MV-4-11 (cell line): ENCODE measurements at regions not wholly inside any gene's neighbourhood (a gene's known extent, or its start where the extent isn't known, plus 50 kb on each side); places are given as distances from the start of the nearest gene placed in this dataset.

ENCODE experiments used
- DNase-seq: peaks from one replicate; lab custom pipeline; 2025; lab: John Stamatoyannopoulos, UW

DNA sequence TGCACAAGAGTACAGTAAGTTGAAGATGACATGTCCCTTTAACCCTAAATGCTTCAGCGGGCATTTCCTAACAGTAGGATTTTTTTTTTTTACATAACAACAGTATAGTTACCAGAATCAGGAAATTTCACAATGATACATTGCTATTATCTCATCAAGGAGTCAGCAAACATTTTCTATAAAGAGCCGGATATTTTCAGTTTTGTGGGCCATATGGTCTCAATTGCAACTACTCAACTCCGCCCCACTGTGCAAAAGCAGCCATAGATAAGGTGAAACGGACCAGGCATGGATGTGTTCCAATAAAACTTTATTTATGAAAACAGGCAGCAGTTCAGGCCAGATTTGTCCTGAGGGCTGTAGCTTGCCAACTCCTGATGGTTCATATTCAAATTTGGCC is 130.6 kb downstream of the SMAD6 start:
- DNase-seq, result peak; percentile 93

DNA sequence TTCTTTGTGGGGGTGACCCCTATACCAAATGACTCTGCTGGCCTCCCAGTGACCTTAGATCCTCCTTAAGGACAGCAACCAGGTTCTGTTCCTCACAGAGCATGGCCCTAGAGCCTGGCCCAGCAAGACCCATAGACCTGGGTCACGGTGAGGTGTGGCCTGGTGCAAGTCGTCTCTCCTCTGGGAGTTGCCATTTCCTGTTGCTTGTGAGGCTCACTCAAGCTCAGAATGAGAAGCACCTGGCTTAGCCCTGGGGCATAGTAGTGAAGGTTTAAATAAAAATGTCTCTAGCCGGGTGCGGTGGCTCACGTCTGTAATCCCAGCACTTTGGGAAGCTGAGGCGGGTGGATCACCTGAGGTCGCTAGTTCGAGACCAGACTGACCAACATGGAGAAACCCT is 131.3 kb downstream of the SMAD6 start:
- no peak for DNase-seq

DNA sequence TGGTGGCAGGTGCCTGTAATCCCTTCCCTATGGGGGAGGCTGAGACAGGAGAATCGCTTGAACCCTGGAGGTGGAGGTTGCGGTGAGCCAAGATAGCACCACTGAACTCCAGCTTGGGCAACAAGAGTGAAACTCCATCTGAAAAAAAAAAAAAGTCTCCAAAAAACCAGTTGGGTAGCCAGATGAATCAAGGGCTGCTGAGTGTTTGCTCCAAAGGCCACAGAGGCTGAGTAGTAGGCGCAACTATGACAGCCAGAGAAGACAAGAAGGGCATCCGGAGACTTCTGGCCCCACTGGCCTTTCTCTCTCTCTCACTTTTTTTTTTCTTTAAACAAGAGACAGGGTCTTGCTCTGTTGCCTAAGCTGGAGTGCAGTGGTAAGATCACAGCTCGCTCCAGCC is 131.8 kb downstream of the SMAD6 start:
- no peak for DNase-seq

DNA sequence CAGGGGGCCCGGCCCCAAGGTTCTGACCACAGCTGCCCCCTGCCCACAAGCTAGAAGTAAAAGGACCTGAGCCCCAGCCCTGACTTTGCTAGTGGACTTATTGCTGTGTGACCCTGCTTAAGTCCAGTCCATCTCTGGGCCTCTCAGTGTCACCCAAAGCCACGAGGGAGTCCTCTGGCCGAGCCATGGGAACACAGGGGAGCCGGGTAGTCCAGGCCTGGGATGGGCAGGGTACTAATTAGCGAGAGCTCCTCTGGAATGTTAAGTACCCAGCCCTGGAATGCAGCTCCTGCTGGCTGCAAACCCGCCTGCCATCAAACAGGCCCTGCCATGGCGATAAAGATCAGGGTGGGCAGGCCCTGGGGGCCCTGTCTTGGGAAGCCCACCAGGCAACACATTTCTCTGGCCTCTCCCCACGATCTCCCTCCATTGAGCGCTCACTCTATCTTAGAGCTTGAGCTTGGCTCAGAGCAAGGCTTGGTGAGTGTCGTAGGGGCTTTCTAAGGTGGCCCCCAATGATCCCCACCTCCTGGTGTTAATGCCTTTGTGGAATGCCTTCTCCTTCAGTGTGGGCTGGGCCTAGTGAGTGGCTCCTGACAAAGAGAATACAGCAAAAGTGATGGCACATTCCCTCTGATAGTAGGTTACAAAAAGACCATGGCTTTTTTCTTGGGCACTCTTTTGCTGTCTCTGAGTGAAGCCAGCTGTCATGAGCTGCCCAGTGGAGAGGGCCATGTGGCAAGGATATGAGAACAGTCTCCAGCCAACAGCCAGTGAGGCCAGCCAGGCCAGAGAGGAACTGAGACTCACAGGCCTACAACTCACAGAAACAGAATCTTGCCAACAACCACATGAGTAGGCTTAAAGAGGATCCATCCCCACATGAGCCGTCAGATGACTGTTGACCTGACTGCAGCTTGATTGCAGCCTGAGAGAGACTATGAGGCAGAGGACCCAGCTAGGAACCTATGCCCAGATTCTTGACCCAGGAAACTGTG is 133.1 kb downstream of the SMAD6 start:
- DNase-seq, result peak; percentile 96

DNA sequence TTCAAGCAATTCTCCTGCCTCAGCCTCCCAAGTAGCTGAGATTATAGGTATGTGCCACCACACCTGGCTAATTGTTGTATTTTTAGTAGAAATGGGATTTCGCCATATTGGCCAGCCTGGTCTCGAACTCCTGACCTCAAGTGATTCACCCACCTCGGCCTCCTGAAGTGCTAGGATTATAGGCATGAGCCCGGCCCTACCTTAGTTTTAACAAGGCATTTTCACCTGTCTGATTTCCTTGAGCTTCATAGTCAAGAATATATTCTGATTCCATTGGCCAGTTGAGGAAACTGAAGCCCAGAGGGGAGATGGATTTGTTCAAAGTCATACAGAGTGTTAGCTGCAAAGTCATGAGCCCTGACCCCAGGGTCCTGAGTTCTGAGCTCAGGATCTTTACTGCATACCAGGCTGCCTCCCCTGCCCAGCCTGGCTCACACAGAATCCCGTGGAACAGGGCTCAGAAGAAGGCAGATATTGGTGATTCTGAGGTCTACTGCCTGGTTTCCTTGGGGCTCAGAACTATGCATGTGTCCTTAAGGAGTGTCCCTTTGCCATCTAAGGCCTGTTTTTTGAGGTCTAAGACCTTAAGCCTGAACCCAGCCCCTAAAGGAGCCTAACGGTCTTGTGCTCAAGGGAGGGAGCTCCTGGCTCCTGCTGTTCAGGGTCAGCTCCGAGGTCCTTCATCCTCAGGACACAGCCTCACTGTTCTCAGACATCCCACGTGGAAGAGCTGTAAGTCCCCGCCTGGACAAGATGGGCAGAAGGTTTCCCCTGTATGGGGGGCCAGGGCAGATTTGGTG is 134.4 kb downstream of the SMAD6 start:
- DNase-seq, result no peak

DNA sequence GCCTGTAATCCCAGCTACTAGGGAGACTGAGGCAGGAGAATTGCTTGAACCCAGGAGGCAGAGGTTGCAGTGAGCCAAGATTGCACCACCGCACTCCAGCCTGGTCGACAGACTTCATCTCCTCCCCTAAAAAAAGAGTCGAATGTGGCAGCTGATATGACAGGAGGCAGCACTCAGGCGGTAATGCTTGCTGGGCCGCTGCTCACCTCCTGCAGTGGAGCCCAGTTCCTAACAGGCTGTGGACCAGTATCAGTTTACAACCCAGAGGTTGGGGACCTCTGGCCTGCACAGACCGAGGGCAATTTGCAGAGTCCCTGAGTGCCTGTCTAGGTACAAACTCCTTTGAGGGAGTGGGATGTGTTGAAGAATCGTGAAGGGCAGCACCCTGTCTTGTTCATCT is 136.2 kb downstream of the SMAD6 start:
- DNase-seq, result no peak

DNA sequence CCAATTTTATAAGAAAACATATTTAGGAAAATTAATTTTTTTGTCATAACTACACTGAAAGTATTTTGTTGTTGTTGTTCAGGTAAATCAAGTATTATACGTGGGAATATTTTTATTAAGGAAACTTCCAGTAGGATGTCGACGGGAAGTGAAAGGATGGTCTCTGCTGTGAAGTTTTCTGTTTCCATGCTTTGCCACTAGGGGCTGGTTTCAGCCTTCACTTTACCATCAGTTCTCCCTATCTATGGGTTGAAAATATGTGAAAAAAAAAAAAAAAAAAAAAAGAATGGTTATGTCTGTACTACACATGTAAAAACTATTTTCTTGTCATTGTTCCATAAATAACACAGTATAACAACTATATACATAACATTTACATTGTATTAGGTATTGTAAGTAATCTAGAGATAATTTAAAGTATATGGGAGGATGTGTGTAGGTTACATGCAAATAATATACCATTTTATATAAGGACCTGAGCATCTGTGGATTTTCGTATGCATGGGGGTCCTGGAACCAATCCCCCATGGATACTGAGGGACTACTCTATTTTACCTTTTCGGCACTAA is 136.7 kb downstream of the SMAD6 start:
- peak; percentile 4 for DNase-seq

DNA sequence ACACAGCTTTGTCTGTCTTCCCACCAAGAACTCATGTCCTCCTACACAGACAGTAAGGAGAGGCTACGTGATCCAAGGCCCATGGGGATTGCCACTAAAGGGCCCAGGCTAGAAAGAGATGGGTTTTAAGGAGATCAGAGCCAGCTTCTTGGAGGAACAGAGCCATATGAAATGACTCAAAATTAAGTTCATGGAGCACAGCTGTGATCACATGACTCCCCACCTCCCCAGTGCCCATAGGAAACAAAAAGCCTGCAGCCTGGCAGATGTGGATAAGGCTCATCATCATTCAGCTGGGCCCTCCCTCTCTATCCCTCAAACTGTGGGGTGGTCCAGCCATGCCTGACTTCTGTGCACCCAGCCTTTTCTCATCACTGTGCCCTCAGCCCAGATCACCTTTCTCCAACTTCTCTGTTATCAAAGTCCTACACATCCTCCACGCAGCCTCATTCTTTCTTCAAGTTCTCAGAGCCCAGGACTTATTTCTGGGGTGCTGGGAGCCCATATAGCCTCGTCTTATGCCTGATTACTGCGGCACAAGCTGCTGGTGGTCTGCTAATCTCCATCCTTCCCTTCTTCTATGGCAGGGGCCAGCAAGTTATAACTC is 137.6 kb downstream of the SMAD6 start:
- no peak for DNase-seq

DNA sequence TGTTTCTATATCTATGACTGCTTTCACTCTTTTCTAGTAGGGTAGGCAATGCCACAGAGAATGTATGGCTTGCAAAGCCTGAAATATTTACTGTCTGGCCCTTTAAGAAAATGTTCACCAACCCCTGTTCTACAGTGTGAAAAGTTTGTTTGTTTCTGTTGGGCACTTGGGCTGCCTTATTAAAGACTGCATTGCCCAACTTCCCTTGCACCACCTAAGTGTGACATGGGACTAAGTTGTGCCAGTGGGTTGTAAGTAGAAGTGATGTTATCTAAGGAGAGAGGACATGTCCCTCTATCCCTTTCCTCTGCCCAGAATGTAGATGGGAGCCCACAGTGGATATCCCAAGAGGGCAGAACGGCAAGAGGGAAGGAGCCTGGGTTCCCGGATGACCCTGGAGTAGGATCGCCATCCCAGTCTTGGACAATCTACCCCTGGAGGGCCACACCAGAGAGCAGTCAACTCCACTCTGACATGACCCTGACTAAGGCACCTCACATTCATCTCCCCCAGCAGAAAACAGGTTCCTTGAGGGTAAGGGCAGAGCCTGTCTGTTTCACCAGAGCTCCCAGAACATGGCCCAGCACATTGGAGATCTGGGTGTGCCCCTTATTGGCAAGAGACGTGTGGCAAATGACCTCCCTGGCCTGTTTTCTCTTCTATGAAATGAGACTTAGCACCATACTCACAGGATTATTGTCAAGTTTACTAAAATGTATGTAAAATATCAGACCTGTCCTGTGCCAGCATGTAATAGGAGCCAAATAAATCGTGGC is 138.8 kb downstream of the SMAD6 start:
- DNase-seq, result peak; percentile 43

DNA sequence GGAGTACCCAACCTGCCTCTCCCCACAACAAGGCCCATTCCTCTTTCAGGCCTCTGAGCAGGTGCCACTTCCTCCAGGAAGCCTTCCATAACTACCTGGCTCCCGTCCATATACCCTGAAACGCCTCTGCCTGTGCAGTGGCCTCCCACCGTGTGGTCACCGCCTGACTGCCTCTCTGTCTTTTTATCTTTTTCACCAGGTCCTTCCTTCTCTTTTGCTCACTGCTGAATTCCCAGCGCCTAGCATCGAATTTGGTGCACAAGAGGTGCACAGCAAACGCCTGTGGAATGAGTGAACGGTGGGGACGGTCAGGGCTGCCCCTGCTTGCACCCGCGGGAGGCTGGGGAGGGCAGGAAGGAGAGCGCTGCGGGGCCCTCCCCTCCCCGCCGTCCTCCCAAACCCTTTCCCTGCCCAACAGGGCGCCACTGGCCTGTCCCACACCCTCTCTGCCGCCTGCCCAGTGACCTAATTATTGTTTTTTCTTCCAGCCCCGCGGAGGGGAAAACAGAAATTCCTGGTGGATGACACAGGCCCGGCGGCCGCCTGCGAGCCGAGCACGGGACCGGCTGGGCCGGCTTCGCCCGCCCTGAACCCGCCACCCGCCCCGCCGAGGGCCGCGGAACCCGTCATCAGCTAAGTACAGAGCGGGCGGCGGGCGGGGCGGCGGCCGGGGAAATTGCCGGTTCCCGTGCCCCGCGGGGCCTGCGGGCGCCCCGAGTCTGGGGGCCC is 140.1 kb downstream of the SMAD6 start:
- no peak for DNase-seq

DNA sequence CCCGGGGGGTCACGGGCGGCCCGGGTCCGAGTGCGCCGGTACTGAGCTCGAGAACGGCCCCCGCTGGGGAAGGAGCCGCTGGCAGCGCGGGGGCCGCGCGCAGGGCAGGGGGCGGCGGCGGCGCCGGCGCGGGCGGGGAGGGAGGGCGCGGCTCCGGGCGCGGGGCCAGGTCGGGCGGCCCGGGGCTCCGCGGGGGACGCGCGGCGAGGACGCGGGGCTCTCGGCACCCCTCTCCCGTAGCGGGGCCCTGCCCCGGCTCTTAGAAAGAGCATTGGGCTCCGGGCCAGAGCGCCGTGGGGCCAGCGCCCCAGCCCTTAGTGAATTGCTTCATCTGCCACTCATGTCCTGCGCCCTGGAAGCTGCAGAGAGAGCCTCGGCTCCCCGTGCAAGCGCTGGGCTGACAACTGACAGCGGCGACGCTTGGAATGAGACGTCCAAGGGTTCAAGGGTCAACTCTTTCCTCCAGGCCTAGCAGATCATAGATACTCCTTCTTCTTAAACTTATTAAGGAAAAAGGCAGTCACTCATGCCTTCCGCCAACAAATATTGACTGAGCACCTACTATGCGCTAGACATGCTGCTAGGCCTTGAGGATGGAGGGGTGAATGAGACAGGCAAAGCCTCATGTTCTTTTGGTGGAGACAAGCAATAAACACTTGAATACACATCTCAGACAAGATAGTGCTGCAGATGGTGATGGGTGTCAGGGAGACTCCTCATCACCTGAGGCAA is 140.8 kb downstream of the SMAD6 start:
- DNase-seq, result peak; percentile 38

DNA sequence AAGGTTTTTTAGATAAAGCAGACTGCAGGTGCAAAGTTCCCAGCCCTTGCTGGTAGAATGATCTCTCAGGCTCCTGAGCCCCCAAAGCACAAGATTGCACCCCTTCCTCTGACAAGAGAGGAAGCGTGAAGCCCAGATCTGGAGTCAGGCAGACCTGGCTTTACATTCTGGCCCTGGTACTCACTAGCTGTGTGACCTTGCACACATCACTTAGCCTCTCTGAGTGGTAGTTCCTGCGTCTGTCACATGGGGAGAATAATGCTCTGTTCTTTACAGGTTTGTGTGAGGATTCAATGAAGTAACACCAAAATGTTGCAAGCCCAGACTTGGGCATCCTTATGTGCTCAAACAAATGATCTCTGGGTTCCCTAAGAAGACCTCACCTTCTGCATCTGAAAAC is 141.5 kb downstream of the SMAD6 start:
- DNase-seq, result no peak

DNA sequence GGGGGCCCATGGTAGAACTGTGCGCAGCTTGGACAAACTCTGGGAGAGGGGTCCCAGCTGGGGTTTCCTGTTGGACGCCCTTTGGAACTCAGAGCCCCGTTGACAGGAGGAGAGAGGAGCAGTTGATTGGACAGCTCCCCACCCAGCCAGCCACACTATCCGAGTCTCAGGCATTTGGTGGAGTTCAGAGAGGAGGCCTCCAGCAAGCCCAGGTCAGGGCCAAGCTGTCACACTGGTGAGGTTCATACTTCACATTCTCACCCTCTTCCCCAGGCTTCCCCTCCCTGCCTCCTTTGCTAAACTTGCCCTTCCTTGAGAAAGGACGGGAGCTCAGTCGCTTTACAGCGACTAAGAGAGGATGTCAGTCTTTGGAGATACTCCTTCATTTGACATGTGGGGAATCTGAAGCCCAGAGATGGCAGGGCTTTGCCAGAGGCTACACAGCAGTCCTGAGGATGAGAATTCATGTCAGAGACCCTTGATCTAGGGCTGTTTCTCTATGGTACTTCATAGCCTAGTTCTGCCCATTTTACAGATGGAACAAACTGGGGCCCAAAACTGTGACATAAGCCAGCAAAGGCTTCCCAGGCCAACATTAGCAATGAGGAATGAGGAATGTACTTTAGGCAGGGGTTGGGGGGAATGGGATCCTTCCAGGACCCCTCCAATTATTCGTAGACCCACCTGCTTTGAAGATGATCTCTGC is 142.2 kb downstream of the SMAD6 start:
- DNase-seq, result no peak

DNA sequence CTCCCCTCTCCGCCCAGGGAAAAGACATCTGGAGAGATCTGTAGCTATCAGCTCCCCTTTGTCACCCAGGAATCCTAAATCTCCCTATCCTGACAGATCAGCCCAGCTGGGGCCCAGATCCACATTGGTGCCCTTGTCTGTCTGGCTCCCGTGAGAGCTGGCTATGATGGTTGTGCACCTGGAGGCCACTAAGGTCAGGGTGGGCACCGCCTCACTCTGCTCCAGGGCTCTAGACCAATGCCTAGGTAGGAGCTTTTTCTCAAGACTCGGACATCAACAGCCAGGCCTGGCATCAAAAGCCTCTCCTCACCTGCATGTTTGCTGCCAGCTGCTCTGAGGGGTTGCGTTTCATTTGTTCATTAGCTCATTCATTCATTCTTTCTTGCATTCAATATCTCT is 142.7 kb downstream of the SMAD6 start:
- DNase-seq, result no peak

DNA sequence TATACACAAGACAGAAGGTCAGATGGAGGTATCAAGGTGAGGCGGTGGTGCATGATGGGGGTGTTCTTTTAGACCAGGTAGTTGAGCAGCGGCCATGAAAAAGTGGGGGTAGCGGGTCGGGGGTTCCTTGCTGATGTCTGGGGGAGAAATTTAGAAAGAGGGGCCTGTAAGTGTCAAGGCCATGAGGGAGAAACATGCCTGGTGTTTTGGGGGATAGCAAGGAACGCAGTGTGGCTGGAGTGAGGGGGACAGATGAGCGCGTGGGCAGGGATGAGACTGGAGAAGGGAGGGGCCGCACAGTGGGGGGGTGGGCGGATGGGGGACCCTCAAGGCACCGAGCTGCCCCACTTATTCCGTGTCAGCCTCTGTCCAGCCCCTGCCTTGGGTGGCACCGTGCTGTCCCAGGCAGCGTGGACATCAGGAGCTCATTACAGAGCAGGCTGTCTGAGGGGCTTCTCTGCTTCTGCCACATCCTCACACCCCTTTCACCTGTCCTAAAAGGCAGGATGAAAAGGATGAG is 143.3 kb downstream of the SMAD6 start:
- no peak for DNase-seq

DNA sequence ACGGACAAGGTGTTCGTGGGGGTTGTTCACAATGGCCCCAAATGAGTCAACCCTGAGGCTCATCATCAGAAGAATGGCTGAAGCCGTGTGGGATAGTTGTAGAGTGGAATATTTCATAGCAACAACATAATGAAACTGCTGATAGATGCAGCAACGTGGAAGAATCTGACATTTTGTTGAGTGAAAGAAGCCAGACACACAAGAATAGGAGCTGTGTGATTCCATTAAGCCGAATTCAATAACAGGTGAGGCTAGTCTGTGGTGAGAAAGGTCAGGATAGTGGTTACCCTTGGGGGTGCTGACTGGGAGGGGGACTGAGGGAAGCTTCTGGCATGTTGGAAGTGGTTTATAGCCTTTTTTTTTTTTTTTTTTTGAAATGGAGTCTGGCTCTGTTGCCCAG is 144.0 kb downstream of the SMAD6 start:
- DNase-seq, result no peak

DNA sequence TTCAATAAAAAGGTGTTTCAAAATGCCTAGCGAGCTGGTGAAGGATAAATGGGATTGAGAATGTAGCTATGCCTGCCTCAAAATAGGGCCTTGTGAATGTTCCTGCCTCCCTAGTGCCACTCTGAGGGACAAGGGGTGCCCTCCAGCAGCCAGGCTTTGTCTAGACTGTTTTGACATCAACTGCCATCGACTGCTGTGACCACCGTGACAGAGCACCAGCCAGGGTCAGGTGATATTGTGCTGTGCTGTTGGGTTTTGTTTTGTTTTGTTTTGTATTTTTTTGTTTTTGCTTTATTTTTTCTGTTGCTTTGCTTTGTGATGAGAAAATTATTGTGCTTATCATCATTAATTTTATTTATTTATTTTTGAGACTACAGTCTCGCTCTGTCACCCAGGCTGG is 144.8 kb downstream of the SMAD6 start:
- no peak for DNase-seq

DNA sequence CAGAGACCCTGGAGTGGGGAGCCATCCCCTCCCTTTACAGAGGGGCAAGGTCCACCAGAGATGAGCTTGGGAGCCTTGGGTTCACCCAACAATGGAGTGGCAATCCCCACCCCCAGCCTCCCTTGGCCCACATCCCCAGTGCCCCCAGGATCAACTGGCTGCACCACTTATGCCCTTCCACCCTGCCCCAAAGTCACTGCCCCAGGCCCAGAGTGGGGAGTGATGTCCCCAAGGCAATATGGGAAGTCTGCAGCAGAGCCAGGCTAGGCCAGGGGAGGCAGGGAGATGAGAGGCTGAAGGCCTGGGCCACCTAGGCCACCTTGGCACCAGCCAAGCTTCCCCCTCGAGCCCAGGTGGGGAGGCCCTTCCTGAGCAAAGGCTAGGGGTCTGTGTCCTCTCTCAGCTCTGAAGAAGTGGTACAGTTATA is 145.5 kb downstream of the SMAD6 start:
- DNase-seq, result no peak

DNA sequence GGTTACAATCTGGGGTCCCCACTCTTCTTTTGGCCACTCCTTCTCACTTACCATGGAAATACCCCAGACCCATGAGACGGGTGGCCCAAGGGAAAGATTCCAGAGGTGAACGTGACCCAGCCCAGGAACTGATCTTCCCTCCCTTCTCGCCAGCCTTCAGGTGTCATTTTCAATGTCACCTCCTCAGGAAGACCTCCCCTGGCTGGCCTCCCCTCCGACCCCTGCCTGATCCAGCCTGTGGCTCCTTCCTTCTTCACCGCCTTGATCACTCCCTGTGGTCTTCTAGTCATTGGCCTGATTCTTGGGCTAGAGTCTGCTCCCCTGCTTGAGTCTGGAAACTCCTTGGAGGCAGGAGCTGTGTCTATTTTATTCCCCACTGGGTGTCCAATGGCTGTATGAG is 146.1 kb downstream of the SMAD6 start:
- no peak for DNase-seq
